GM18498 (cell line): ENCODE measurements at regions not wholly inside any gene's neighbourhood (a gene's known extent, or its start where the extent isn't known, plus 50 kb on each side); places are given as distances from the start of the nearest gene placed in this dataset.

Experiments used
- ATAC-seq: cut with Tn5 transposase; IDR thresholded peaks from one replicate; pipeline ENCODE4 v1.9.1; 2021; ENCODE audit warnings: mild to moderate bottlenecking, moderate library complexity; ENCODE audit not compliant: unreplicated experiment

DNA sequence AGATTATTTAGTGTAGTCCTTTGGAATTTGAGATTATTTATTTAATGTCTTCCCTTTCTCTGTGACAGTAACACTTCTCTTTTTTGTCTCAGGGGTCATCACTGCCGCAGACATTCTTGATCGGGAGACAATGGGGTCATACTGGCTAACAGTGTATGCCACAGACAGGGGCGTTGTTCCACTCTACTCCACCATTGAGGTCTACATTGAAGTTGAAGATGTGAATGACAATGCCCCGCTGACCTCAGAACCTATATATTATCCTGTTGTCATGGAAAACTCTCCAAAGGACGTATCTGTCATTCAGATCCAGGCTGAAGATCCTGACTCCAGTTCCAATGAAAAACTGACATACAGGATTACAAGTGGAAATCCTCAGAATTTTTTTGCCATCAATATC lies 299.9 kb downstream of the FAT3 start:
- ATAC-seq, result no peak

DNA sequence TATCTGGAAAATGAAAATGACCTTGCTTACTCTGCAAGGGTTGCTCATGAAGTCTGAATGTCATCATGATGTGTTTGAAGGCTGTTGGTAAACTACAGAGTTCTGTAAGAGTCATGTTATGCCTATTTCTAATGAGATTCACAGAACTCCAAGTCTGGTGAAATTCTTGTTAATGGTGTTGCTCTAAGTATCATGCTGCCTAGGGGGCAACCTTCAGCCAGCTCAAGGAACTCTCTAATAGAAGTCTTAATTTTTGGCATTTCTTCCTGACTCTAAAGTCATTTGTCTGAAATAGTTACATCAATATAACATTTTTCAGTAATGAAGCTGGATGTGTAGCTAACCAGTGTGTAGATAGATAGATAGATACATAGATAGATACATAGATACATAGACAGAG lies 302.8 kb downstream of the FAT3 start:
- no peak for ATAC-seq

DNA sequence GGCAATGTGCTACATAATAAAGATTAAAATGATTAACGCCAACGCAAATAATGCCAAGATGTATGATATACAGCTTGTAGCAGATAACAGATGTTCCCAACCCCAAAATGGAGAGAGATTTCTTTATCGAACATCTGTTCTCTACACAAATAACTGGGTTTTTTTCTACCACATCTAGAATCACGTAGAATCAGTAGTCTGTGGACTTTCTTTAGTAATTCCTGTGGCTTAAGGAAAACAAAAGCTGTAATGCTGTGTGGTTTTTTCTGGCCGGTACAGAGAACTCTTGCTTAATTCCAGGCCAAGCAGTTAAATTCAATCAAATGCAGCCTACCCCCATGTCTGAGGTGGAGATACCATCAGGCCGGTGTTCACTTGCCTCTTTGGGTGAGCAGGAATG lies 303.4 kb downstream of the FAT3 start:
- no peak for ATAC-seq

DNA sequence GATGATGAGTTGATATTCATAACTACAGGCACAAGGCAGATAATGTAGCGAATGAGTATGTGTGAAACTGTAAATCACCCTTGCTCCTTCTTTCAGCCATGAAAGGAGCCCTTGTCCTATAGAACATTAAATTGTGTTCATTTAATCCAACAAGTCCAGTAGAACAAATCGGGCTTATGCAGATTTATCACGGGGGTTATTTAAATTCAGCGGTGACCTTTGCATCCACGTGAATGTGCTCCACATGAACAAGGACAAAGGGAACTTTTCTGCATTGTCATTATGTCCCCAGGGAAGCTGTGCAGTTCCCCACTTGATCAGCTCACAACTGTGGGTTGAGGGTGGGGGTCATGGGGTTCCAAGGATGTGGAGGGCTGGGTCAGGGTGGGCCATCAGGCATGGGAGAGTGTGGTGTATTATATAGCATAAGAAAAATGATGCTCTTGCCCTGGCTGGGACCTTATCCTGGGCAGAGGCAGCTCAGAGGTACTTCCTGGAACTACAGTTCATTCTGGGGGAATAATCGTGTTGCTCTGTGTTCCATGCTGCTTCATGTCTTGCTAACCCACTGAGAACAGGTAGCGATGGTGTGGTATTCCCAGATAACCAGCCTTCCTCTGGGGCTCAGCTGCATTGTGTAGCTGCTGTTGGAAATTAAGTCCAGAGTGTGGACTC lies 306.6 kb downstream of the FAT3 start:
- no peak for ATAC-seq

DNA sequence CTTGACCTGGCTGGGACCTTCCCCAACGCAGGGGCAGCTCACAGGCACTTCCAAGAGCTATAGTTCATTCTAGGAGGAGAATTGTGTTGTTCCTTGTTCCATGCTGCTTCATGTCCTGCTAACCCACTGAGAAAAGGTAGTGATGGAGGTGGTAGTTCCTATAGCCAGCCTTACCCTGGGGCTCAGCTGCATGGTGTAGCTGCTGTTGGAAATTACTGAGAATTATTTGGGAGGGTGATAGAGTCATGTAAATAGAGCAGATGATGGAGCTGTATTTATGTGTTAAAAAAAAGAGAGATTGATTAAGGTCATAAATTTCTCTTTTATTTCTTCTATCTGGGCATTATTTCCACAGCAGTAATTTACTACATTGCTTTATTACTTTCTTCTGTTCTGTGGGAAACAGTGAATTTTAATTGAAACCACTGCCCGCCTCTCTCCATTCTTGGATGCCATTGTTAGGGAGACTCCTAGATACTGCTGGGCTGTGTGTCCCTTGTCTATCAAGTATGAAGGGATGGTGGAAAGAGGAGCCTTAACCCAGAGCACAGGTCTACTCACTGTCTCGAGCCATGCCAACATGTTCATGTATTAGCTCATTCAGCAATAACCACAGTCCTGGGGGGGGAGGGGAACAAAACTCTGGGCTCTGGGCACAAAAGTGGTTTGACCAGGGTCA lies 309.2 kb downstream of the FAT3 start:
- ATAC-seq, result no peak

DNA sequence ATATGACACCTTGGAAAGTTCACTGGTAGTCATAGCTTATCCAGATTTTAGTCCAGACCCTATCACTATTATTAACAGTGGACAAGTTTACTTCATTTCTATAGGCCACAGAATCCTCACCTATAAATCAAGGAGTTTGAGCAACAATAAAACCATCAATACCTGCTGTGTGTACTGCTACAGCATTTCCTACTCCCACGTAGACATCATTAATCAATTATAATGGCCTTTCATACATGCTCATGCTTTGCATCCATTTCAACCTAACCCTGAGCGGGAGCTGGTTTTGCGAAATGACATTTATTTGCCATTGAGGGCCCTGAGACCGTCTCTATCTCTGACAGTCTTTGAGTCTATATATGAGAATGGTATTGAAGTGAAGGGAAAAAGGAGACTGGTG lies 312.3 kb downstream of the FAT3 start:
- ATAC-seq, result no peak

DNA sequence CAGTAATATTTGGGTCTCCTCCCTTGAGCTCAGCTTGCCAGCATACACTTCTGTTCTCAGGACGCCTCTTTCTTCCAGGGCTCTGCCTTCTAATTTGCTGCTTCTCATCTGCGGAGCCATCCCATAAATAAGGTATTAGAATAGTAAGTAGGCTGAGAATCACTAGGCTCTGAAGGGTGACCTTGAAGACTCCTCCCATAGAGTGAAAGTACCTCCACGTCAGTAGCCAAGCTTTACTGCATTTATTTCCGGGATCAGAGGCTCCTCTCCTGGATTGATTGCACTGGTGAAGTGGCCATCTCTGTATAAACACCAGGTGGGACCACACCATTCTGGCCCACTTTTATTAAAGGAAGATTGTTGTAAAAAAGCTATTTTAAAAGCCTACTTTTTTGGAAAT lies 315.5 kb downstream of the FAT3 start:
- ATAC-seq, result no peak

DNA sequence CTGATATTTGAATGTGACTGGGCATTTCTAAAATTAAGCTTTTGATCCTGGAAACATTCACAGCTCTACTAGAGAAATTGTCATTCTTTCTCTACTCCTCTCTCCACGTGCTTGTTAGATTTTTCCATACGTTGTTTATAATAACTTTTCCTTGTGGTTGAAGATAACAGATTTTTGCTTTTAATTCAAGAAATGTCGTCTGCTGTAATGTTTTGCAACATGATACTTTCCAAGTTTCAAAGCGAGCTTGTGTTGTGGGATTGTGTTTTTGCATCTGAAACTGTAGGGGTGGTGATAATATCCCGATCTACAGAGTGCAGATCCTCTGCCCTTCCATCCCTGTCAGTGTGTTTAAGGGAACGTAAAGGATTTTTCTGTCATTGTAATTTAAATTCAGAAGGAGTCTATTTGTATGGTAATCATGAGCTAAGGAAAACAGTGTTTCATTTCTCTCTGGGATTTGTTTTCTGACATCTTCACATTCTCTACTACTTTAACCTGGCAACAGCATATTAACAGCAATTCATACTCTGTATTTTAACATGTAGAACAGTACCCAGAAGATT lies 321.4 kb downstream of the FAT3 start:
- no peak for ATAC-seq

DNA sequence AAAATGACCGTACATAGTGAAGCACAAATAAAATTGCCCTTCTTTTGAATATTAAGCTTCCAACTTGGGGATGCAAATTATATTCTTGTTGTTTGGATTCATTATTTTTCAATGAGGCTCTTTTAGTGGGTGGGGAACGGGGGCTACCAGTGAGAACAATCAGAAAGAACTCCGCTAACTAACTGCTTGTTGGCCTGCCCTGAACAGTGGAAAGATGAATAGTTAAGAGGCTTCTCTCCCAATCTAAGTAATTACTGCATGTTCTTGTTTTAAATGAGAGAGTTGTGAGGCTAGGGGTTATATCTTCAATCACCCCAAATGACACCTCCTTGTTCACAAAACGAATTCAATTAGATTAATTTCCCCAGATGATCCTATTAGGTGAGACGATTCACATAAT lies 322.0 kb downstream of the FAT3 start:
- no peak for ATAC-seq

DNA sequence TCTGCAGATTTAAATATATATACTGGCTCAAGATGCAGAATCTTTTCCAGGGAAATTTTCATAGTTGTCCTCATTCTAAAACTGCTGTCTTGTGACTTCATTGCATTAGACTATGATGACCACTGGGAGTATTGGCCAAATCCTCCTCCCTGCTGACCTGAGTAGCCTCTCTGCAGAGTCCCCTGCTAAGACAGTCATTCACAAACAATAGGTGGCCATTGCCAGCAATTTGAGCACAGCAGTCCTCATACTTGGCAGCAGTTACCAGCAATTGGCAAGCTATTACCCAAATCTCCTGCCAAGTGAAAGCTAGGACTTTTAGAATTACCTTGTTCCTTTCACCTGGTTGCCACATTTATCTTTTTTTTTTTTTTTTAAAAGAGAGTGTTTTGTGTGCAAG lies 325.8 kb downstream of the FAT3 start:
- ATAC-seq, result no peak

DNA sequence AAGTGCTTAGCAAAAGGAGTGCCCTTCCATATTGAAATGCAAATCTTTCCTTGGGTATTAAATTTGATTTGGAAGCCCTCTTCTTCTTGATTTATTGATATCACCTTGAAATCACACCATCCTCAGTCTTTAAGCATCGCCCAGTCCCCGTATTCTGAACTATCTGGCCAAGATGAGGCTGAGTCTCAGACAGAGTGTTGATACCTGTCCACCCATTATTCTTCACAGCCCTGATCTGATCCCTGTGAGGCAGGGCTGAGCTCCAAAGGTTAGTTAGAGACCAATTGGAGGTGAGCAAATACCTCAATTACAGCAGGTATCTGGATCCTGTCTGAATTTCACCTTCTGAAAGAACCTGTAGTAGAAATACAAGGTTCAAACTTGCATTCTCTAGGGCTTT lies 326.3 kb downstream of the FAT3 start:
- no peak for ATAC-seq

DNA sequence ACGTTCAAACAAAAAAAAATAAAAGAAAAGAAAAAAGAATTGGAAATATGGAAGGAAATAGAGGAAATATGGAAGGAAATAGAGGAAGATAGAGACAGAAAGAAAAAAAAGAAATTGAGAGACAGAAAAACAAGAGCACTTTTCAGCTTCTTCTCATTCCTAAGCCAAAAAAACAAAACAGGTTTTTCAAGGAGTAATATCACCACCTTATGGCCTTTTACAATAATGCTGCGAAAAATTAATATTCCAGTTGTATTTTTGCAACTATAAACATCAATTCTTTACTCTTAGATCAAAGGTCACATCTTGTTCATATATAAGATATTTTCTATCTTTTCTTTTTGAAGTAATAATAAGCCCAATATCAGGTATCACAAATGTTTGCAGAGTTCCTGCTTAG lies 328.3 kb downstream of the FAT3 start:
- no peak for ATAC-seq

DNA sequence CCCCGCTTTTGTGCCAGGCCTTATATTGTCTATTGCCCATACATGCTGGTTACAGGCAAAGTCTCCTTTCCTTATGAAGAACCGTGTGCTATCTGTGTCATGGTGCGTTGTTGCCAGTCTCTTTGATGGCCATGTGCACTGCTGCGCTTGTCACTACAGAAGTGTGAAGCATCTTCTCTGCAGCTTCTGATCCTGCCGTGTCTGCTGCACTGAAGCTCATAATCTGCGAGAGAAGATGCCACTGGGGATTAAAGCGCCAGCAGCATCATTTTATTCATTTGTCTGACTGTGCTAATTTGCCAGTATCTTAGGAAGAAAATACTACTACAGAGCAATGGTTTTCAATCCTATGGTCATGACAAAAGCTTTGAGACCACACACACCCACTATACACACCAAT lies 330.1 kb downstream of the FAT3 start:
- no peak for ATAC-seq

DNA sequence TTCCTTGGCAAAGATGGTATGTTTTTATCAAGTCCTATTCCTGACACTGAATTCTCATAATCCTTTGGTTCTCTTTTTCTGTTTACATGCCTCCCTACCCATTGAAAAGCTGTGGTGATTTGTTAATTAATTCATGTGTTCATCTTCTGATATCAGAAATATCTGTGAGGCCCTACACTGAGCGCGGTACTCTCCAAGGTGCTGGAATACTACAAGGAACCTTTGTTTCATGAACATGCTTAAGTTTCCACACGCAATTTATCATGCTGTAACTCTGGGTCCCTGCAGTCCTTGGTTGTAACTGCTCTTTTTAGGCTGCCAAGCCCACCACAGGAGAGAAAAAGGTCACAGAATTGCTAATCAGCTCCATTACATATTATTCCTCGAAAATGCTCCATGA lies 331.8 kb downstream of the FAT3 start:
- ATAC-seq, result no peak

DNA sequence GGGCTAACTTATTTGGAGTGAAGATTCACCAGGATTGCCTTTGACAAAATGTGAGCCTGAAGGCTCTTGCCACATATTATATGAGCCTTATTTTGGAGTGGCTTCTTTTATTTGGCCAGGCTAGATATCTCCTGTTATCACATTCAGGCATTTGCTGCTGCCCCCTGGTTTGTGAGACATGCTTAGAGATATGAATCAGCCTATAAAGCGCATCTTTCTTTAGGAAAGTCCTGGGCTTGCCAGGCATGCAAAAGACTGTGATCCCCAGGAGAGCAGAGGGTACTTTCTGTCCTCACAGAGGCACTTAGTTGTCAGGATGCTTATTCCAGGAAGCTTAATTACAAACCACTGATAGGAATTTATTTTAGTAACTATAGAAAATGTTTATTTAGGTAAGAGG lies 333.3 kb downstream of the FAT3 start:
- ATAC-seq, result no peak

DNA sequence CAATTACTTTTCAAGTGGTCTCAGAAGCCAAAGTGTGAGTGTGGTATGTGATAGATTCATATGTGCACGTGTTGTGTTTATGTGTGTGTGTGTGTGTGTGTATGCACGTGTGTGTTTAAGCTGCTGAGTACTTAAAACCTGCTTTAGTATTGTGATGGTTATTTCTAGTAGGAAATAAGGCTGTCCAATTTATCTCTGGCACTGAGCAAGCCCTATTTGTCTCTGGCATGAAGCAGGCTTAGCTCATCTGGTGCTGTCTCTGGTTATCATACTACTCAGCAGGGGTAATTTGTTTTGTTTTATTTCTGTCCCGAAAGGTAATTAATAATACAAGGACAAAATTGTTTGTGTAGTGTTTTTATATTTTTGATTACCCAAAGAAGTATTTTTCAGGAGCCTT lies 333.7 kb downstream of the FAT3 start:
- ATAC-seq, result no peak

DNA sequence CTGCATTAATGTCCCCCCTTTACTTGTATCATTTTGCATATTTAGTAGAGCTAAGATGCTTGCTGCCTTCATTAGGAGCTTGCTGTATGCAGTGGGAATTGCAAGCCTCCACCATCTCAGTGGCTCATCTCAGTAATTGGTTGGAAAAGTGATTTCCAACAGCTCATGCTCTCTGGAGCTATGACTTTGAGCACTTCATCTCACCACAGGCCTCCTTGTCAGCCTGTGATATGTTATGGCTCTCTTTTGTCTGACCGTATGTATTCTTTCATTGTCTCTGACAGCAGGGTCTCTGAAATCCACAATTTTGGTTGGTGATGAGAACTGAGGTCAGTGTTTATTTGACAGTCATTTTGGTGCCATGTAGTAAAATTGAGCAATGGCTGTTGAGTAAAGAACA lies 345.1 kb downstream of the FAT3 start:
- no peak for ATAC-seq

DNA sequence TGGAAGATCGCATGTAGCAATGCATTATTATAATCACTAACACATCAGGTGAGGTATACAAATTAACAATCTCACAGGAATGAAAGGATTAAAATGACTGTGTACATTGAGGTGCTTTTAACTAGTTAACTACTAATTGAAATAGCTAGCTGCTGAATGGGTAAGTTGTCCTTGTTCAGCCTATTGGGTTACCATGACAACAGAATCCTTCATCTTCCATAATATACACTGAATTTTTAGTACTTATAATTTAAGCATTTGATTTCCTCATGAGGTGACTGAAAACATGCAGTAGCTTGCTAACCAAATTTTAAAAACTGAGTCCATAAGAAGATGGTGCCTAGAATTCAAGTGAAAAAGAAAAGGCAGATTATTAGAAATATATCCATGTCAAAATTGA lies 347.9 kb downstream of the FAT3 start:
- no peak for ATAC-seq

DNA sequence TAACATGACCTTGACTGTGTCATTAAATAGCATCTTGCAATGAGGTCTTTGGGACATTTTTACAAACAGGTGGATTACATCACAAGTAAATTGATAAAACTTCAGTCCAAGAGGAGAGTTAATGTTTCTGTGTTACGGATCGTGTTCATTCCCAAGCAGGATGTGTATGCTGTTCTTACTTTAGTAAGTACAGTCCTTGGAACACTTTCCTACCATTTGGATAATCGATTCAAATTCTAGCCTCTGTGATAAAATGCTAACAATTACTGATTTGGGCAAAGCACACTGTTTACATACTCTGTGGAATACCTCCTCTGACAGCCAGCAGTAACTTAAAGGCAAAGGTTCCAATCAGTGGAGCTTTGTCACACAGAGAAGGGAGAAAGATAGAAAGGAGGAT lies 351.7 kb downstream of the FAT3 start:
- no peak for ATAC-seq

DNA sequence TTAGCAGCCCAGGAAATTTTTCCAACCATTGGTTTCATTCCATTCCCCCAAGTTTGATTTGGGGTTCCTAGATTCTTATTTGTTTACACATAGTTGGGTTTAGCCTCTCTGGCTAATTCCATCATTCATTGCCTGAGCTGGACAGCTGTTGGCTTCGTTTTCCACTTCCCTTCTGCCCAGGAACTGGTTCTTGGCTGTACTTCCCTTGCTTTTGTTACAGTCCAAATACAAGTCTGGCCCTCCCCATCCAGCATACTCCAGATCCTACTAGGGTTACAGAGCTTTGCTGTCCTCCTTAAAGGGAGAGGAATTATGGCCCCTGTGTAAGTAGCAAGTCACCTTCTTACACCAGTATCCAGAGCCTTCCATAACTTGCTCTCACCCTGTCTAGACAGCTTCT lies 356.3 kb downstream of the FAT3 start:
- no peak for ATAC-seq

DNA sequence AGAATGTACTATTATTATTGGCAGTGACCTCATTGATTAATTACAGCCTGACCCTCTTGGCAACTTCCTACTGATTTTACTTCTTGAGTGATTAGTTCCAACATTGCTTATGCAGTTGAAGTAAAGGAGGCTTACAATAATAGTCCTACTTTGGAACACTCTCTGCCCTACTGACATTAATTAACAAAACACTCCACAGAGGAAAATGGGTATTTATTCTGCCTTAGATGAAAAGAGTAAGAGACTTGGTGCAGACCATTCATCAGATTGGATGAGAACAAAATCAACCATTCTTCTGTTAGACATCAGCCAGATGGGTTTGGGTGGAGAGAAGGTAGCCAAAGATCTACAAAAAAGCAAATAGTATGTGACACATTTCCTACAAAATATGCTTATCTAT lies 363.8 kb downstream of the FAT3 start:
- no peak for ATAC-seq

DNA sequence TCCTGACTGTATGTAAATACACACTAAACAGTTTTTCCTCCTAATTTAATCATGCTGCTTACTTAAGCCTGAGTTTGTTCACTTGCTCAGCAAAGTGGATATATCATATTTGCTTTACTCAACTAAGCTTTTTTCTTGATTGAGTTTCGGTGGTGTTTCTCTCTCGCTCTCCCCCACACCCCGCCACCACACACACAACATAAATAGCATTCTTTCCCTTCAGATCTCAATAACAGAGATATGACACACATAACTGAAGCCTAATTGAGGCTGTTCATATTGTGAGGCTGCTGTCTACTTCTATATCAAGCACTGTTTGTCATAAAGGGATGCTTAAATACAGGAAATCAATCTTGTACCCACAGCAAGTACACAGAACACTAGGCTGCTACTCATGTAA lies 364.9 kb downstream of the FAT3 start:
- ATAC-seq, result no peak

DNA sequence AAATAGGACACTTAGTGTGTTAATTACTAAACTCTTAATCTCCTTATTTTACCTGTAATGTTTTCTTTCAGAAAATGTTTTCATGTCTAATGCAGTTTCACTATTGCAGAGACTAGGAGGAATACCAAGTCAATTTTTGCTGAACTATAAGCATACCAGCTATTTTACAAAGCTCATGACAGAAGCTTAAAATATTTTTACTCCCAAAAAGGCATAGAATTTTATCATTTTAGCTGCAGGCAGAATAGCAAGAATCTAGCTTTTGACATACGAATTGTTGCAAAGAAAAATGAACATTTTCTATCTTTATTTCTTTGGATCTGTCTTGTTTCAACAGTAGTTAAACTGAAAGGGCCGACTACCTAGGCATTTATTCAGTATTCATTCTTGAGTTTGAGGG lies 366.9 kb downstream of the FAT3 start:
- no peak for ATAC-seq
